ENCODE measurements at regions not wholly inside any gene's neighbourhood (a gene's known extent, or its start where the extent isn't known, plus 50 kb on each side); places are given as distances from the start of the nearest gene placed in this dataset.
"Not testable (repeated sequence)": the region's sequence is repeated elsewhere in the genome, so short reads cannot be mapped to it uniquely, and the experiment has no call there.

GRCh38 chr1:149248610-149249009, 145.3 kb upstream of the NBPF9 start:
- DNase-seq; H3K27me3 ChIP-seq; H3K27ac ChIP-seq; H3K9me3 ChIP-seq; in situ Hi-C loops (cut with MboI; ENCODE audit: low pct_ligation_motif_present in 1 of 4, low pct_unique_long_range_greater_than_20kb in 1 of 4, low sequenced_read_pairs in 3 of 4); H3K36me3 ChIP-seq; H3K4me1 ChIP-seq; H3K4me3 ChIP-seq; intact Hi-C loops (cut with DNase I; ENCODE audit: low total_unique reads): not testable (repeated sequence)
- no CpG with 5 or more reads among the region's 2 CpGs for WGBS, 2 donors (ENCODE audit: low coverage in 1 of 2)

- H3K4me1 ChIP-seq; H3K36me3 ChIP-seq; DNase-seq; H3K27ac ChIP-seq; intact Hi-C loops (cut with DNase I; ENCODE audit: low total_unique reads); in situ Hi-C loops (cut with MboI; ENCODE audit: low pct_ligation_motif_present in 1 of 4, low pct_unique_long_range_greater_than_20kb in 1 of 4, low sequenced_read_pairs in 3 of 4); H3K9me3 ChIP-seq; H3K4me3 ChIP-seq; H3K27me3 ChIP-seq: not testable (repeated sequence)
- WGBS, 2 donors (ENCODE audit: low coverage in 1 of 2): no CpG with 5 or more reads among the region's 3 CpGs
These were observed 146.6 kb upstream of the NBPF9 start for GRCh38 chr1:149249850-149250467.

GRCh38 chr1:149254894-149255847, 151.8 kb upstream of the NBPF9 start:
- H3K9me3 ChIP-seq; DNase-seq; H3K4me3 ChIP-seq; H3K4me1 ChIP-seq; intact Hi-C loops (cut with DNase I; ENCODE audit: low total_unique reads); H3K27ac ChIP-seq; in situ Hi-C loops (cut with MboI; ENCODE audit: low pct_ligation_motif_present in 1 of 4, low pct_unique_long_range_greater_than_20kb in 1 of 4, low sequenced_read_pairs in 3 of 4); H3K36me3 ChIP-seq; H3K27me3 ChIP-seq: not testable (repeated sequence)
- no CpG with 5 or more reads among the region's 5 CpGs for WGBS, 2 donors (ENCODE audit: low coverage in 1 of 2)

GRCh38 chr1:149260284-149260683, 156.9 kb upstream of the NBPF9 start:
- intact Hi-C loops (cut with DNase I; ENCODE audit: low total_unique reads); H3K4me3 ChIP-seq; in situ Hi-C loops (cut with MboI; ENCODE audit: low pct_ligation_motif_present in 1 of 4, low pct_unique_long_range_greater_than_20kb in 1 of 4, low sequenced_read_pairs in 3 of 4); H3K4me1 ChIP-seq; H3K27ac ChIP-seq; H3K9me3 ChIP-seq; DNase-seq; H3K36me3 ChIP-seq; H3K27me3 ChIP-seq: not testable (repeated sequence)
- no CpG with 5 or more reads among the region's 1 CpG for WGBS, 2 donors (ENCODE audit: low coverage in 1 of 2)

GRCh38 chr1:149260736-149261340, 157.5 kb upstream of the NBPF9 start:
- H3K27me3 ChIP-seq; H3K27ac ChIP-seq; intact Hi-C loops (cut with DNase I; ENCODE audit: low total_unique reads); H3K4me3 ChIP-seq; H3K36me3 ChIP-seq; H3K4me1 ChIP-seq; DNase-seq; H3K9me3 ChIP-seq; in situ Hi-C loops (cut with MboI; ENCODE audit: low pct_ligation_motif_present in 1 of 4, low pct_unique_long_range_greater_than_20kb in 1 of 4, low sequenced_read_pairs in 3 of 4): not testable (repeated sequence)
- WGBS, 2 donors (ENCODE audit: low coverage in 1 of 2): no CpG with 5 or more reads among the region's 5 CpGs

- H3K27ac ChIP-seq; H3K9me3 ChIP-seq; in situ Hi-C loops (cut with MboI; ENCODE audit: low pct_ligation_motif_present in 1 of 4, low pct_unique_long_range_greater_than_20kb in 1 of 4, low sequenced_read_pairs in 3 of 4); intact Hi-C loops (cut with DNase I; ENCODE audit: low total_unique reads); H3K4me3 ChIP-seq; DNase-seq; H3K36me3 ChIP-seq; H3K27me3 ChIP-seq; H3K4me1 ChIP-seq: not testable (repeated sequence)
- no CpG with 5 or more reads among the region's 3 CpGs for WGBS, 2 donors (ENCODE audit: low coverage in 1 of 2)
These were observed 163.9 kb upstream of the NBPF9 start for GRCh38 chr1:149267287-149267686.

GRCh38 chr1:149269001-149269702, 165.8 kb upstream of the NBPF9 start:
- H3K36me3 ChIP-seq; intact Hi-C loops (cut with DNase I; ENCODE audit: low total_unique reads); in situ Hi-C loops (cut with MboI; ENCODE audit: low pct_ligation_motif_present in 1 of 4, low pct_unique_long_range_greater_than_20kb in 1 of 4, low sequenced_read_pairs in 3 of 4): not testable (repeated sequence)

GRCh38 chr1:149269833-149270232, 166.5 kb upstream of the NBPF9 start:
- intact Hi-C loops (cut with DNase I; ENCODE audit: low total_unique reads); H3K4me1 ChIP-seq; H3K27me3 ChIP-seq; in situ Hi-C loops (cut with MboI; ENCODE audit: low pct_ligation_motif_present in 1 of 4, low pct_unique_long_range_greater_than_20kb in 1 of 4, low sequenced_read_pairs in 3 of 4); H3K27ac ChIP-seq; H3K36me3 ChIP-seq; DNase-seq; H3K9me3 ChIP-seq; H3K4me3 ChIP-seq: not testable (repeated sequence)
- whole genome bisulfite sequencing, 2 donors (ENCODE audit: low coverage in 1 of 2): no CpG with 5 or more reads among the region's 2 CpGs

More at GRCh38 chr1:149269001-149269702, 165.8 kb upstream of the NBPF9 start:
- H3K9me3 ChIP-seq, H3K4me3 ChIP-seq, H3K27ac ChIP-seq, H3K27me3 ChIP-seq, DNase-seq, H3K4me1 ChIP-seq: not testable (repeated sequence)
- no CpG with 5 or more reads among the region's 6 CpGs for WGBS, 2 donors (ENCODE audit: low coverage in 1 of 2)

GRCh38 chr1:149274493-149274892, 171.1 kb upstream of the NBPF9 start:
- WGBS, 2 donors (ENCODE audit: low coverage in 1 of 2): 97% methylated on average over 2 of the region's 5 CpGs; no CpG with 5 or more reads in 1 of the 2 donors
- H3K4me1 ChIP-seq; intact Hi-C loops (cut with DNase I; ENCODE audit: low total_unique reads); H3K27me3 ChIP-seq; DNase-seq; H3K4me3 ChIP-seq; in situ Hi-C loops (cut with MboI; ENCODE audit: low pct_ligation_motif_present in 1 of 4, low pct_unique_long_range_greater_than_20kb in 1 of 4, low sequenced_read_pairs in 3 of 4); H3K9me3 ChIP-seq; H3K27ac ChIP-seq; H3K36me3 ChIP-seq: not testable (repeated sequence)

- H3K36me3 ChIP-seq; DNase-seq; intact Hi-C loops (cut with DNase I; ENCODE audit: low total_unique reads); H3K27me3 ChIP-seq; in situ Hi-C loops (cut with MboI; ENCODE audit: low pct_ligation_motif_present in 1 of 4, low pct_unique_long_range_greater_than_20kb in 1 of 4, low sequenced_read_pairs in 3 of 4); H3K4me3 ChIP-seq; H3K9me3 ChIP-seq; H3K27ac ChIP-seq; H3K4me1 ChIP-seq: not testable (repeated sequence)
- WGBS, 2 donors (ENCODE audit: low coverage in 1 of 2): no CpG with 5 or more reads among the region's 6 CpGs
These were observed 172.5 kb upstream of the NBPF9 start for GRCh38 chr1:149275802-149276201.
